ENCODE measurements at regions not wholly inside any gene's neighbourhood (a gene's known extent, or its start where the extent isn't known, plus 50 kb on each side); places are given as distances from the start of the nearest gene placed in this dataset.

DNA sequence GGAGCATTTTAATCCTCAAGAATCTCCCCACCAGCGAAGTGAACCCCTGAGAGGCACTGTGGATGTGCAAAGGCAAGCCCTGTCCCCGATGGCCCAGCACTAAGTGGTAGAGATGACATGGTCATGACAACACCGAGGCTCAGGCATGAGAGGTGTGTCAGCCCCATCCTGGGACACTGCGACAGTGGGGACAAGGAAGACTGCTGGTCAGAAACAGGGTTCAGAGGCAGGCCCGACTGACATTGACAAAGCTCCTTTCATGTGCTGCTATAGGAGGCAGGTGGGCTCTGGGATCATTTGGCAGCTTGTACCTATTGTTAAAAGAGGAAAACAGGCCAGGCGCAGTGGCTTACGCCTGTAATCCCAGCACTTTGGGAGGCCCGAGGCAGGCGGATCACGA lies 54.3 kb upstream of the MYEOV start:
- no peak overlapping the region for H3K27ac ChIP-seq
- DNase-seq (ENCODE audit: low spot score): no peak
- no peak for TF ChIP-seq CTCF (conservative IDR thresholded peaks at IDR 0.05; ENCODE audit: low read depth)
- POLR2A ChIA-PET (ENCODE audit: low non-redundant PET): no interaction called here
- CTCF ChIA-PET: interaction anchor here (0.5 kb wide), 1 partner anchor 227 kb away, joined by 3 read pairs; no protein-coding TSS in a partner anchor

GRCh38 chr11:69240332-69241074 lies 53.5 kb upstream of the MYEOV start:
- no peak overlapping the region for H3K27ac ChIP-seq
- TF ChIP-seq CTCF (conservative IDR thresholded peaks at IDR 0.05; ENCODE audit: low read depth): no peak; the same call in 1 of the 2 replicates
- ChIA-PET POLR2A (ENCODE audit: low non-redundant PET) (no interaction called here), CTCF (interaction anchor here (0.6 kb wide), 1 partner anchor 12 kb away, joined by 3 read pairs; no protein-coding TSS in a partner anchor)
- DNase-seq (ENCODE audit: low spot score): no peak

DNA sequence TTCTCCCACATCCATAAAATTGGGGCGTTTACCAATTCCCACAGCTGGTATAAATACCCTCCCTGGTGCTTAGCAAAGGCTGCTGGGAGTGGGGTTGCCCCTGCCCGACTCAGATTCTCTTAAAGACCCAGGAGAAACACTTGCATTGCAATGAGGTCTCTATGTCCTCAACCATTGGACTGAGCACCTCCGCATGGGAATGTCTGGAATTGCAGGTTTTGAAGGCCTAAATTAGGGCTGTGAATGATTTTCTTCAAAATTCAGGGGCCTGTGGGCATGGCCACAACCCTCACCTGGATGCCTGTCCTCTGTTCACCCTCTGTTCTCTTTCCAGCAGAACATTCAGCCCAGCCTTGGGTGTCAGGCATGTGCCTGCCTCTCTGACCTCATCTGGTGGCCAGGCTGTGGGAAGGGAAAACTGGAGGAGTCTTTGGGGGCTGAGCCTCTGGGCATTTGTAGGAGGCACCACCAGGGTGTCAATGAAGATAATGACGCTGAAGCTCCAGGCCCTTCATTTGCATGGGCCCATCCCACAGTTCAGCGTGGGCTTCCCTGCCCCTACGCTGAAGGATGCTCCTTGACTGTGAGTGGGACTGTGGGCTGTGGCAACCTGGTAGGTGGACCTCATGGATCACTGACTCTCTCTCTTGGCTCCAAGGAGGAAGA lies 52.7 kb upstream of the MYEOV start:
- DNase-seq (ENCODE audit: low spot score): no peak
- ChIA-PET CTCF (no interaction called here), POLR2A (ENCODE audit: low non-redundant PET) (no interaction called here)
- no peak overlapping the region for H3K27ac ChIP-seq
- TF ChIP-seq CTCF (conservative IDR thresholded peaks at IDR 0.05; ENCODE audit: low read depth): no peak

DNA sequence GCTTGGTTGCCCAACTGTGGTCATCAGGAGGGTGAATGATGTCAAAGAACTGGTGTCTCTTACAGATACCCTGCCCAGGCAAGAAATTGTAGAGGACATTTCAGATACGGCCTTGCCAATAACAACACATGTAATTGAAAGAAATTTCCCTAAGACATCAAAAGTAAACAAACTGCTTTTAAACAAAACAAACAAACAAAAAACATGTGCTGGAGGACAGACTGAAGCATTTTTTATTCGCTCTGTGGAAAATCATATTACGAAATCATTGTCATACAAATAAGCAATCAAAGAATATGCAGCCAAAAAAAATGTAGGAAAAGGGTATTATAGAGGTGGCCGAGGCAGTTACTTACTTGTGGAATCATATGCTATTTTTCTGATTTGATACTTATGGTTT lies 52.1 kb upstream of the MYEOV start:
- no peak for TF ChIP-seq CTCF (conservative IDR thresholded peaks at IDR 0.05; ENCODE audit: low read depth)
- CTCF ChIA-PET: interaction anchor here (0.6 kb wide), 1 partner anchor 109 kb away, joined by 3 read pairs; no protein-coding TSS in a partner anchor

GRCh38 chr11:69242266-69242920 lies 51.6 kb upstream of the MYEOV start:
- no peak overlapping the region for H3K27ac ChIP-seq
- no peak for TF ChIP-seq CTCF (conservative IDR thresholded peaks at IDR 0.05; ENCODE audit: low read depth)
- no peak for DNase-seq (ENCODE audit: low spot score)
- POLR2A ChIA-PET (ENCODE audit: low non-redundant PET): no interaction called here
- CTCF ChIA-PET: interaction anchor here (0.6 kb wide), 2 partner anchors 64 to 110 kb away, joined by 3 to 5 read pairs; no protein-coding TSS in a partner anchor

More for the DNA sequence above, 52.1 kb upstream of the MYEOV start:
- no peak for DNase-seq (ENCODE audit: low spot score)
- POLR2A ChIA-PET (ENCODE audit: low non-redundant PET): no interaction called here
- no peak overlapping the region for H3K27ac ChIP-seq

- ChIA-PET POLR2A (ENCODE audit: low non-redundant PET) (no interaction called here), CTCF (no interaction called here)
- no peak for DNase-seq (ENCODE audit: low spot score)
- TF ChIP-seq CTCF (conservative IDR thresholded peaks at IDR 0.05; ENCODE audit: low read depth): no peak
- H3K27ac ChIP-seq: no peak overlapping the region
Observed at GRCh38 chr11:69243496-69244200, 50.3 kb upstream of the MYEOV start.
